ENCODE measurements at regions not wholly inside any gene's neighbourhood (a gene's known extent, or its start where the extent isn't known, plus 50 kb on each side); places are given as distances from the start of the nearest gene placed in this dataset.

DNA sequence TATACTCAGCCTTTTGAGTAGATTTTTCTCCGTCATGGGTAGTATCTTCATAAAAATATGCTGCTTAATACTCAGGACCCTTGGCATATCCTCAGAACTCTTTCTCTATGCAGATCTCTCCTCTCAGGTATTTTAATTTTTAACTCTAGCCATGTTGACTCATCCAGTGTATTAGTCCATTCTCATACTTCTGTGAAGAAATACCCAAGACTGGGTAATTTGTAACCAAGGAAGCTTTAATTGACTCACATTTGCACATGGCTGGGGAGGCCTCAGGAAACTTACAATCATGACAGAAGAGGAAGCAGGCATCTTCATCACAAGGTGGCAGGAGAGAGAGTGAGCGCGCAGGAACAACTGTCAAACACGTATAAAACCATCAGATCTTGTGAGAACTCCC is 129.3 kb upstream of the CD96 start:
- no peak overlapping the region for H3K27ac Mint-ChIP-seq
- H3K9me3 Mint-ChIP-seq = peaks cover 34% of the 10 kb centered on the region
- H3K36me3 Mint-ChIP-seq = no peaks in the 10 kb centered on the region
- no peak overlapping the region for H3K4me3 Mint-ChIP-seq
- no peak for DNase-seq (ENCODE audit: low spot score in 2 of 2, unreplicated experiment in 2 of 2)
- no peaks in the 10 kb centered on the region for H3K4me1 Mint-ChIP-seq
- no peaks in the 10 kb centered on the region for H3K27me3 Mint-ChIP-seq (ENCODE audit: low read depth)
- TF ChIP-seq, protein P1, sequence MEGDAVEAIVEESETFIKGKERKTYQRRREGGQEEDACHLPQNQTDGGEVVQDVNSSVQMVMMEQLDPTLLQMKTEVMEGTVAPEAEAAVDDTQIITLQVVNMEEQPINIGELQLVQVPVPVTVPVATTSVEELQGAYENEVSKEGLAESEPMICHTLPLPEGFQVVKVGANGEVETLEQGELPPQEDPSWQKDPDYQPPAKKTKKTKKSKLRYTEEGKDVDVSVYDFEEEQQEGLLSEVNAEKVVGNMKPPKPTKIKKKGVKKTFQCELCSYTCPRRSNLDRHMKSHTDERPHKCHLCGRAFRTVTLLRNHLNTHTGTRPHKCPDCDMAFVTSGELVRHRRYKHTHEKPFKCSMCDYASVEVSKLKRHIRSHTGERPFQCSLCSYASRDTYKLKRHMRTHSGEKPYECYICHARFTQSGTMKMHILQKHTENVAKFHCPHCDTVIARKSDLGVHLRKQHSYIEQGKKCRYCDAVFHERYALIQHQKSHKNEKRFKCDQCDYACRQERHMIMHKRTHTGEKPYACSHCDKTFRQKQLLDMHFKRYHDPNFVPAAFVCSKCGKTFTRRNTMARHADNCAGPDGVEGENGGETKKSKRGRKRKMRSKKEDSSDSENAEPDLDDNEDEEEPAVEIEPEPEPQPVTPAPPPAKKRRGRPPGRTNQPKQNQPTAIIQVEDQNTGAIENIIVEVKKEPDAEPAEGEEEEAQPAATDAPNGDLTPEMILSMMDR (IDR thresholded peaks at IDR 0.05; ENCODE audit: unreplicated experiment) = no peak

DNA sequence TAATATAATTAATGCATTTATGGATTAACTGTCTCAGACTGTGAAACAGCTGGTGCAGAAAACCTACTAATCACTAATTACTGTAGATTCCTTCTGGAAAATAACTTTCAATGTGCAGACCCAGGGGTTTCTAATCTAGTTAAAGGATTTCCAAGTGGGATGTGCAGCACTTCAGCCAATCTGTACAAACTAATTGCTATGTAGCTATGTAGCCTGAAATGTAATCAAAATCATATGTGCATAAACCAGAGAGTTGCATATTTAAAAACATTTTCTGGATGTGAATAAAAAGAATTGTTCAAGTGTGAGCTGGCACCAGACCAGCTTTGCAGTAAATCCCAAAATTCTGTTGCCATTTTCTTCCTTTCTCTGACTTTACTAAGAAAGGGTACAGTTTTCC is 127.5 kb upstream of the CD96 start:
- Mint-ChIP-seq H3K4me1 (peaks cover 6% of the 10 kb centered on the region), H3K27ac (no peak overlapping the region), H3K27me3 (ENCODE audit: low read depth) (no peaks in the 10 kb centered on the region), H3K4me3 (no peak overlapping the region), H3K9me3 (peaks cover 16% of the 10 kb centered on the region), H3K36me3 (no peaks in the 10 kb centered on the region)
- TF ChIP-seq, protein P1 (IDR thresholded peaks at IDR 0.05; ENCODE audit: unreplicated experiment) = no peak
- DNase-seq (ENCODE audit: low spot score in 2 of 2, unreplicated experiment in 2 of 2) = no peak

DNA sequence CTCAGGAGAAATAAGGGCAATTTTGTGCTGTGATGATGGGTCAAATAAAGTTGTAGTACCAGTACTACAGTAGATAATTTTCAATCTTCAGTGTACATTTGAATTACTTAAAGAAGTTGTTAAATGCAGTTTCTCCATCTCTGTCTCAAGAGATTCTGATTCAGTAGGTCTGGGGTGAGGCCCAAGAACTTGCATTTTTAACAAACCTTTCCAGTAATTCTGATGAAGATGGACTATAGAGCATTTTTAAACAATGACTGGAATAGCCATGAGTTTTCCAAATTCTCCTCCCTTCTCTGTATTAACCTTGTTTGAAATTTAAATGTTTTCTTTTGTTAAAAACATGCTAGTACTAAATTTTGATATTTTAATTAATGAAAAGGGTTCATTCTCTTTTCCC is 127.0 kb upstream of the CD96 start:
- no peaks in the 10 kb centered on the region for H3K36me3 Mint-ChIP-seq
- H3K27me3 Mint-ChIP-seq (ENCODE audit: low read depth) = no peaks in the 10 kb centered on the region
- H3K27ac Mint-ChIP-seq = no peak overlapping the region
- no peak for DNase-seq (ENCODE audit: low spot score in 2 of 2, unreplicated experiment in 2 of 2)
- TF ChIP-seq, protein P1 (IDR thresholded peaks at IDR 0.05; ENCODE audit: unreplicated experiment) = no peak
- H3K4me1 Mint-ChIP-seq = peaks cover 8% of the 10 kb centered on the region
- H3K9me3 Mint-ChIP-seq = peaks cover 13% of the 10 kb centered on the region
- H3K4me3 Mint-ChIP-seq = no peak overlapping the region

DNA sequence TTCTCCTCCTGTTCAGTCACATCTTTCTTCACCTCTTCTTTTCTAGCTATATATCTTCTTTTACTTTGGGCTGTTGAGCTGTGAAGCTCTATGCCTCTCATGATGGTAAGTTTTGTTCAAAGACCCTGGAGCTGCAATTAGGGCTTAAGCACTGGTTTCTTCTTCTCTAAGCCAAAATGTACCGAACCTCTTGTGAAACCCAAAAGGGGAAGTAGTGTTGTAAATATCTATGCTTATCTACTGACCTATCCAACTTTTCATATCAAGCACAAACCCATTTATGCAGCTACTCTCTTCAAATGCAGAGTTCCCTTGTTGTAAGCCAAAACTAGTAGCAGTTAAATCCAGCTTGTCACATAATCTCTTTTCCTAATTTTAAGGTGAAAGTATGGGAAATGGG is 123.6 kb upstream of the CD96 start:
- TF ChIP-seq, protein P1 (IDR thresholded peaks at IDR 0.05; ENCODE audit: unreplicated experiment) = no peak
- Mint-ChIP-seq H3K4me3 (no peak overlapping the region), H3K27me3 (ENCODE audit: low read depth) (no peaks in the 10 kb centered on the region), H3K4me1 (peaks cover 8% of the 10 kb centered on the region), H3K9me3 (peaks cover 16% of the 10 kb centered on the region), H3K27ac (no peak overlapping the region), H3K36me3 (peaks cover 4% of the 10 kb centered on the region)
- no peak for DNase-seq (ENCODE audit: low spot score in 2 of 2, unreplicated experiment in 2 of 2)

DNA sequence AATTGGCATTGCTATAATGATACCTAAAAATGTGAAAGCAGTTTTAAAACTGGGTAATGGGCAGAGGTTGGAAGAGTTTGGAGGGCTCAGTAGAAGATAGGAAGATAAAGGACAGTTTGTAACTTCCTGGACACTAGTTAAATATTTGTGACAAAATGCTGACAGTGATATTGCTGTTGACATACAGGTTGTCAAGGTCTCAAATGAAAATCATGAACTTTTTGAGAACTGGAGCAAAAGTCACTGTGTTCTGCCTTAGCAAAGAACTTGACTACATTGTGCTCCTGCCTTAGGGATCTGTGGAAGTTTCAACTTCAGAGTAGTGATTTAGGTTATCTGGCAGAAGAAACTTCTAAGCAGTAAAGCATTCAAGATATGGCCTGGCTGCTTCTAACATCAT is 113.7 kb upstream of the CD96 start:
- H3K4me3 Mint-ChIP-seq = no peak overlapping the region
- peaks cover 53% of the 10 kb centered on the region for H3K9me3 Mint-ChIP-seq
- H3K4me1 Mint-ChIP-seq = no peaks in the 10 kb centered on the region
- no peak for DNase-seq (ENCODE audit: low spot score in 2 of 2, unreplicated experiment in 2 of 2)
- peaks cover 2% of the 10 kb centered on the region for H3K36me3 Mint-ChIP-seq
- H3K27me3 Mint-ChIP-seq (ENCODE audit: low read depth) = no peaks in the 10 kb centered on the region
- TF ChIP-seq, protein P1 (IDR thresholded peaks at IDR 0.05; ENCODE audit: unreplicated experiment) = no peak
- H3K27ac Mint-ChIP-seq = no peak overlapping the region

DNA sequence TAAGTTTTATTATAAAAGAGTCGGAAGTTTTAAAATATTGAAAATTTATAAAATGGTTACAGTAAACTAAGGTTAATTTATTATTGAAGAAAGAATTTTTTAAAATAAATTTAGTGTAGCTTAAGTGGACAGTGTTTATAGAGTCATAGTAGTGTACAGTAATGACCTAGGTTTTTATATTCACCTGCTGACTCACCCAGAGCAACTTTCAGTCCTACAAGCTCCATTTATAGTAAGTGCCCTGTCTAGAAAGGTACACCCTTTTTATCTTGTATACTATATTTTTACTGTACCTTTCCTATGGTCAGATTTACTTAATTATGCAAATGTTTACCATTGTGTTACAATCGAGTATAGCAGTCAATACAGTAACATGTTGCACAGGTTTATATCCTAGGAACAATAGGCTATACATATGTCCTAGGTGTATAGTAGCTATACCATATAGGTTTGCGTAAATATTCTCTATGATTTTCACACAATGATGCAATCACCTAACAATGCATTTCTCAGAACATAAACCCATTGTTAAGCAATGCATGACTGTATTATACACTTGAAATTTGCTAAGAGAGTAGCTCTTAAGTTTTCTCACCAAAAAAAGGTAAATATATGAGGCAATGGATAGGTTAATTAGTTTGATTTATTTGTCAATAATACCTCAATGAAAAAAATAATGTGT is 106.9 kb upstream of the CD96 start:
- Mint-ChIP-seq H3K27ac (no peak overlapping the region), H3K4me1 (no peaks in the 10 kb centered on the region), H3K9me3 (peaks cover 19% of the 10 kb centered on the region), H3K36me3 (no peaks in the 10 kb centered on the region), H3K4me3 (no peak overlapping the region), H3K27me3 (ENCODE audit: low read depth) (no peaks in the 10 kb centered on the region)
- no peak for DNase-seq (ENCODE audit: low spot score in 2 of 2, unreplicated experiment in 2 of 2)
- TF ChIP-seq, protein P1 (IDR thresholded peaks at IDR 0.05; ENCODE audit: unreplicated experiment) = no peak

Measured in mesothelial cell of epicardium (in vitro differentiated cells).